Loucy (cell line): ENCODE measurements at regions not wholly inside any gene's neighbourhood (a gene's known extent, or its start where the extent isn't known, plus 50 kb on each side); places are given as distances from the start of the nearest gene placed in this dataset.
"Not testable (repeated sequence)": the region's sequence is repeated elsewhere in the genome, so short reads cannot be mapped to it uniquely, and the experiment has no call there.

ENCODE experiments used
- H2AFZ ChIP-seq: fragments of 200-600 bp; sonication (generic); 2 replicates; pipeline ENCODE4 v1.6.0; 2016; ENCODE audit warnings: antibody characterized with exemption, mild to moderate bottlenecking, low read length, moderate library complexity
- H3F3A ChIP-seq: fragments of 200-600 bp; 2 replicates; pipeline ENCODE4 v1.6.0; 2016; ENCODE audit warnings: antibody characterized with exemption, low read depth, mild to moderate bottlenecking
- H3K27me3 ChIP-seq: fragments of 200-600 bp; sonication (generic); 2 replicates; pipeline ENCODE4 v1.6.1; 2014; ENCODE audit warnings: low read length, mild to moderate bottlenecking; ENCODE audit not compliant: insufficient read depth, poor library complexity, severe bottlenecking
- H3K36me3 ChIP-seq: fragments of 200-600 bp; sonication (generic); 2 replicates; pipeline ENCODE4 v1.6.1; 2016; ENCODE audit warnings: low read length; ENCODE audit not compliant: insufficient read depth
- H3K4me1 ChIP-seq: fragments of 200-600 bp; sonication (generic); 2 replicates; pipeline ENCODE4 v1.5.1; 2014; ENCODE audit warnings: low read length, mild to moderate bottlenecking; ENCODE audit not compliant: insufficient read depth, poor library complexity, severe bottlenecking
- H3K4me2 ChIP-seq: fragments of 200-600 bp; sonication (generic); 2 replicates; pipeline ENCODE4 v1.6.0; 2014; ENCODE audit warnings: antibody characterized with exemption, low read length, low read depth, mild to moderate bottlenecking; ENCODE audit not compliant: poor library complexity, severe bottlenecking
- H3K4me3 ChIP-seq: fragments of 200-600 bp; sonication (generic); 2 replicates; pipeline ENCODE4 v1.5.1; 2014; ENCODE audit warnings: low read length, mild to moderate bottlenecking, mixed read lengths; ENCODE audit not compliant: poor library complexity, severe bottlenecking
- H3K79me2 ChIP-seq: fragments of 200-600 bp; sonication (generic); 2 replicates; pipeline ENCODE4 v1.6.1; 2014; ENCODE audit warnings: low read length; ENCODE audit not compliant: insufficient read depth
- H3K9ac ChIP-seq: fragments of 200-600 bp; sonication (generic); 2 replicates; pipeline ENCODE4 v1.6.0; 2014; ENCODE audit warnings: mild to moderate bottlenecking, low read depth, low read length, moderate library complexity; ENCODE audit not compliant: poor library complexity, severe bottlenecking
- H3K9me2 ChIP-seq: fragments of 200-600 bp; sonication (generic); replicated peaks from 2 replicates; pipeline ENCODE4 v1.6.1; 2016; ENCODE audit warnings: low read depth, low read length, mixed read lengths
- H3K9me3 ChIP-seq: fragments of 200-600 bp; sonication (generic); 2 replicates; pipeline ENCODE4 v1.6.1; 2014; ENCODE audit warnings: mild to moderate bottlenecking, antibody characterized with exemption, low read length, low read depth; ENCODE audit not compliant: insufficient read depth
- H4K20me1 ChIP-seq: fragments of 200-600 bp; sonication (generic); 2 replicates; pipeline ENCODE4 v1.6.0; 2014; ENCODE audit warnings: antibody characterized with exemption, low read length, mild to moderate bottlenecking; ENCODE audit not compliant: insufficient read depth, poor library complexity, severe bottlenecking
- CTCF ChIP-seq: fragments of 200-600 bp; sonication (generic); conservative IDR thresholded peaks from 2 replicates; pipeline ENCODE4 v1.5.1; 2014; ENCODE audit warnings: mild to moderate bottlenecking, antibody characterized with exemption, low read length
- EZH2phosphoT487 ChIP-seq: fragments of 200-600 bp; IDR thresholded peaks from 2 replicates; pipeline ENCODE4 v1.6.1; 2018; ENCODE audit warnings: antibody characterized with exemption, mild to moderate bottlenecking, moderate library complexity, borderline replicate concordance

GRCh38 chr9:12329623-12329985 lies 363.6 kb upstream of the TYRP1 start:
- no peak overlapping the region for H2AFZ ChIP-seq
- no peaks in the 10 kb centered on the region for H3K79me2 ChIP-seq
- H3K4me2 ChIP-seq: no peak overlapping the region
- H3K36me3 ChIP-seq: no peaks in the 10 kb centered on the region
- no peaks in the 10 kb centered on the region for H4K20me1 ChIP-seq
- TF ChIP-seq CTCF (no peak), EZH2phosphoT487 (no peak)
- H3K9me2 ChIP-seq: no peaks in the 10 kb centered on the region
- H3K27me3 ChIP-seq: no peaks in the 10 kb centered on the region
- H3K4me3 ChIP-seq: no peak overlapping the region
- H3K4me1 ChIP-seq: no peaks in the 10 kb centered on the region
- no peak overlapping the region for H3K9ac ChIP-seq
- no peaks in the 10 kb centered on the region for H3F3A ChIP-seq
- H3K9me3 ChIP-seq: no peaks in the 10 kb centered on the region

GRCh38 chr9:12333966-12334365 lies 359.2 kb upstream of the TYRP1 start:
- H3K4me2 ChIP-seq, H2AFZ ChIP-seq, H3K27me3 ChIP-seq, H3K4me1 ChIP-seq, H3K4me3 ChIP-seq, H3K36me3 ChIP-seq, H3K9me2 ChIP-seq, H3K9ac ChIP-seq, H3K79me2 ChIP-seq, H3F3A ChIP-seq, H4K20me1 ChIP-seq, H3K9me3 ChIP-seq: not testable (repeated sequence)

- Histone ChIP-seq H4K20me1 (no peaks in the 10 kb centered on the region), H2AFZ (no peak overlapping the region), H3K79me2 (no peaks in the 10 kb centered on the region), H3K4me1 (no peaks in the 10 kb centered on the region), H3K4me3 (no peak overlapping the region), H3K9ac (no peak overlapping the region), H3K4me2 (no peak overlapping the region), H3F3A (no peaks in the 10 kb centered on the region), H3K9me2 (no peaks in the 10 kb centered on the region), H3K9me3 (no peaks in the 10 kb centered on the region), H3K36me3 (no peaks in the 10 kb centered on the region), H3K27me3 (no peaks in the 10 kb centered on the region)
- TF ChIP-seq EZH2phosphoT487 (no peak), CTCF (no peak)
Observed at GRCh38 chr9:12350775-12351174, 342.4 kb upstream of the TYRP1 start.

DNA sequence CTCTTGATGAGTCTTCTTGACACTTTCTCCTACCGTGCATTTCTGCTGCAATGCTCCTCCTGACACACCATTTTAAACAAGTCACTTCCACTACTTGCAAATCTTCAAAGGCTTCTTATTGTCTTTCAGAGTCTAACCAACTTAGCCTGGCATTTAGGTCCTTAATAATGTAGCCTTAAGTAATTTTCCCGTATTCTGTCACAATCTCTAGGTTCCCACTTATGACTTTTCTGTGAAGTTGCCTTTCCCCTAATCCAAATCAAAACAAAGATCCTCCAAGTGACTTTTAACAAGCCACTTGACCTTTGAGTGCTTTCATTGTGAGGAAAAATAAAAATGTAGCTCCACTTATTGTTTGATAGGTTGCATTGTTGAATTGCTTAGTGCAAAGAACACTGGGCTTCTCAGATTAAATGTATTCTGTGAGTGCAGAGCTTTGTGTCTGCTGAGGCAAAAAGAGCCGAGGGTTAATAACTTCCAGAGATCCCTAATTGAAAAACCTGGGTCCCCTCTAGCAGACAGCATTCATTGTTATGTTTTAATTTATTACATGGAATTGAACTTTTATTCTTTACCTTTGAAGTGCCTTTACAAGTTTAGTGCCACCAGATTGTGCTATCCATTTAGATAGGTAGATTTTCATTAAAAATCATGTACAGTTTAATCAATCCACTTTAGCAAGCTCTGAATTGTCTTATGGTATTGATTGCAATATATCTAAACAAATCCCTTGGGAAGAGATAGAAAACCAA lies 341.7 kb upstream of the TYRP1 start:
- H2AFZ ChIP-seq: no peak overlapping the region
- H3K27me3 ChIP-seq: no peaks in the 10 kb centered on the region
- H4K20me1 ChIP-seq: no peaks in the 10 kb centered on the region
- no peaks in the 10 kb centered on the region for H3K4me1 ChIP-seq
- H3K9me2 ChIP-seq: no peaks in the 10 kb centered on the region
- H3K4me2 ChIP-seq: no peak overlapping the region
- H3F3A ChIP-seq: no peaks in the 10 kb centered on the region
- TF ChIP-seq EZH2phosphoT487 (no peak), CTCF (no peak)
- H3K9me3 ChIP-seq: no peaks in the 10 kb centered on the region
- H3K4me3 ChIP-seq: no peak overlapping the region
- H3K36me3 ChIP-seq: no peaks in the 10 kb centered on the region
- no peaks in the 10 kb centered on the region for H3K79me2 ChIP-seq
- no peak overlapping the region for H3K9ac ChIP-seq
